HuH-7 (cell line): ENCODE measurements at regions not wholly inside any gene's neighbourhood (a gene's known extent, or its start where the extent isn't known, plus 50 kb on each side); places are given as distances from the start of the nearest gene placed in this dataset.
"Not testable (repeated sequence)": the region's sequence is repeated elsewhere in the genome, so short reads cannot be mapped to it uniquely, and the experiment has no call there.

ENCODE experiments used
- DNase-seq: peaks from one replicate; pipeline ENCODE4 v3.0.0; 2011; ENCODE audit warnings: low spot score

GRCh38 chr10:43930777-43931176, 282.1 kb upstream of the ZNF32 start:
- DNase-seq, result no peak

- no peak for DNase-seq
These were observed 281.6 kb upstream of the ZNF32 start for GRCh38 chr10:43930243-43930642.

GRCh38 chr10:43929122-43929521, 280.4 kb upstream of the ZNF32 start:
- no peak for DNase-seq

GRCh38 chr10:43928425-43928968, 279.8 kb upstream of the ZNF32 start:
- no peak for DNase-seq

DNA sequence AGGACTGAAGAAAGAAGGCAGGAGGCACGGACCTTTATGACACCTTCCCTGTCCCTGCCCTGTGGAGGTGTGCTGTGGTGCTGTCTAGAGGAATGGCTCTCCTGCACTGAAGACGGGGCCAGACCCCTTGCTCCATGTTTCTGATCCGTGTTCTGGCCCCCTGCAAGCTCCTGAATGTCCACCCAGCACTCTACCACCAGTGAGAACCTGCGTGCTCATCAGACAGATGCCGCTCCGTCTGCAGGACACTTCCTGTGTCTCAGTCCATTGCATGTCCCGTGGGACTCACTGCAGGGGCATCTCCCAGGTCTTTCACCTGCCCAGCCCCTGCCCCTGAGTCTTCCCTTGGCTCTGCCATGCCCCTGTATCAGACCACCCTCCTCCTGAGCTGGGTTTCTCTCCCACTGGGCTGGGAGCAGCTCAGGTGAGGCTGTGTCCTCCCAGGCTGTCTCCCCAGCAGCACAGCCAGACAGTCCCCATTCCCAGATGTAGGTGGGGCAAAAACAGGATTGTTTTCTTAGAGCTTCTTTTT, 278.3 kb upstream of the ZNF32 start:
- no peak for DNase-seq

DNA sequence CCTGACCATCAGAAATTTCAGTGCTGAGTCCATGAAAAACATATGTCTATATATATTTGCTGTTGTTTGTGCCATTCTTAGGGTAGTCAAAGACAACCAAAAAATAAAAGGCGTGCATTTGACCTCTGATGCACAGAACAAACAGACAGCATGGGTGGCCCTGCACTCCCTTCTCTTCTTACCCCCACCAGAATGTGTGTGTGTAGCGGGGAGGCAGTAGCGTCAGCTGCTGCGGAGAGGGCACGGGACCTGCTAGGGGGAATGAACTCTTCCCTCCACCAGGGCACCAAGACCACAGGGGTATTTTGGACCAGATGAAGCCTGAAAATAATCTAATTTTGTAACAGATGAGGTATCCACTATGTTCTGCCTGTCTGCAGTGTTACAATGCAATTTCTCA, 277.7 kb upstream of the ZNF32 start:
- DNase-seq, result no peak

- DNase-seq, result no peak
These were observed 277.1 kb upstream of the ZNF32 start for GRCh38 chr10:43925793-43926192.

DNA sequence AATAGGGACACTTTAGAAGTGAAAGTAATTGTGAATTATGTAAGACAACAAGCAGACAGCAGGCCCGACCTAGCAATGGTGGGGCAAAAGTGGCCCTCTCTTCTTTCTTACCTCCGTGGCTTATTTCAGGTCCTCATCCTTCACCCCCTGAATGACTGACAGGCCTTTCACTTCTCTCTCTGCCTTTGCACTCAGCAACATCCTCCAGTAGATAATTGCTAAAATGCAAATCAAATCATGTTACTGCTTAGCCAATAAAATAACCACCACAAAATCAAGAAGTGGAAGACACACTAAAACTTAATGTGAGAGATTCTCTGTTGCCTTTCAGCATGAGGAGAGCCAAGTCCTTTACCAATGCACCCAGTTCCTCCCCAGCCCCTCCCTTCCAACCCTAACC, 274.6 kb upstream of the ZNF32 start:
- DNase-seq, result no peak

DNA sequence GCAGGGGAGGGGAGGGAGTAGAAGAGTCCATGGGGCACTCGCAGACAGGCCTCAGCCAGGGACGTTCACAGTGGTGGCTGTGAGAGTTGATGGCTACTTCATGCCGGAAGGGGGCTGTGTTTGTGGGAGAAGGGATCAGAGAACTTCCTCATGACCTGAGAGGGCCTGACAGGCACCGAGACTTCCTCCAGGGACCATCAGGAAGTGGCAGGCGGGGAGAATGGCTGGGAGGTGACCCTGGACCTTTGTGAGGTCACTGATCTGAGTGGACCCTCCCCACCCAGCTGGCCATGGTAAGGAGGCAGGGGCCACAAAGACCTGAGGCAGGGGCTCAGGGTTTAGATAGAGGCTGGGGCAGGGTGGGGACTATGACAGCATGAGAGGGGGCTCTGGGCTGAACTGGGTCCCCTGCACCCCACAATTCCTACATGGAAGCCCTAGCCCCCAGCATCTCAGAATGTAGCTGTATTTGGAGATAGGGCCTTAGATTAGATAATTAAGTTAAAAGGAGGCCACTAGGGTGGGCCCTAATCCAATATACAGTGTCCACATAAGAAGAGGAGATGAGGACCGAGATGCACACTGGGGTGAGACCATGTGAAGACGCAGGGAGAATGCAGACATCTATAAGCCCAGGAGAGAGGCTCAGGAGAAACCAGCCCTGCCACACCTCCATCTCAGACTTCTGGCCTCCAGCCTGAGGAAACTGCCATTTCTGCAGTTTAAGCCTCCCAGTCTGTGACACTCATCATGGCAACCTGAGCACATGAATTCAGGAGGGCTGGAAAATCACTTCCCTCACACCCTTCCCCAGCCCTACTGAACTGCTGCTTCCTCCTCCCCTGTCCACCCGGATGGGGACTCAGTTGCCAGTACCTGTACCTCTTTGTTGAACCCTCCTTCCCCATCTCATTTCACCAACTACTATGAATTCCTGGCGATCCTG, 273.9 kb upstream of the ZNF32 start:
- no peak for DNase-seq

DNA sequence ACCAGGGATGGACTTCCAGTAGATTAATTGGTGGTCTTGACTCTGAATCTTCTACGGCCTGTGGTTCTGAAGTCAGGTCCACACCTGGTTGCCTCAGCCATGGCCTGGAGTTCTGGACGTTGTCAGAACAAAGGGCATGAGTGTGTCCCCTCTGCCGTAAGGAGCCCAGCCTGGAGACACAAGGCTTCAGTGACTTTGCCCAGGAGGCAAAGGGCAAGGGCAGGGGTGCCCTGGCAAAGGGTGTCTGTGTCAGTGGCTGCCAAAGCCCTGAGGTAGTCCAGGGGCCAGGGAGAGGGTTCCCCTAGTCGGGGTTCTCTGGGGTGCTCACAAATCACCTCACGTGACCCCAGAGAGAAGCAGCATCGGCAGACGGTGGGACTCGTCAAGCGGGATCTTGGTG, 273.2 kb upstream of the ZNF32 start:
- DNase-seq, result no peak

DNA sequence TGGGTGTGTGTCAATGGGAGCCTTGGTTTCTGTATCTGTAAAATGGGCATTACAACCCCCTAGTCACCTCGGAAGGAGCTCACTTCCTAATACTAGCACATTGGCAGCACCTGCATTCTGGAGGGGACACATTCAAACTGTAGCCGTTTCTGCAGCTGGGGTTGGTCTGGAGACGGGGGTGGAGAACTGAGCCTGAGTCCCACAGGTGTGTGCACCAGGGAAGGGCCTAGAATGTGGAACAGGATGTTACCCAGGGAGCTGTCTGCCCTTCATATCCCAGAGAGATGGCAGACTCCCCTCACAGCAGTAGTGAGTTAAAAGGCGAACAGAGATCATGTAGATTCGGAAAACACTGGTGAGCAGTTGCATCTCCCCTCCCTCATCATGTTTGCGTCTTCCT, 272.8 kb upstream of the ZNF32 start:
- DNase-seq, result no peak

DNA sequence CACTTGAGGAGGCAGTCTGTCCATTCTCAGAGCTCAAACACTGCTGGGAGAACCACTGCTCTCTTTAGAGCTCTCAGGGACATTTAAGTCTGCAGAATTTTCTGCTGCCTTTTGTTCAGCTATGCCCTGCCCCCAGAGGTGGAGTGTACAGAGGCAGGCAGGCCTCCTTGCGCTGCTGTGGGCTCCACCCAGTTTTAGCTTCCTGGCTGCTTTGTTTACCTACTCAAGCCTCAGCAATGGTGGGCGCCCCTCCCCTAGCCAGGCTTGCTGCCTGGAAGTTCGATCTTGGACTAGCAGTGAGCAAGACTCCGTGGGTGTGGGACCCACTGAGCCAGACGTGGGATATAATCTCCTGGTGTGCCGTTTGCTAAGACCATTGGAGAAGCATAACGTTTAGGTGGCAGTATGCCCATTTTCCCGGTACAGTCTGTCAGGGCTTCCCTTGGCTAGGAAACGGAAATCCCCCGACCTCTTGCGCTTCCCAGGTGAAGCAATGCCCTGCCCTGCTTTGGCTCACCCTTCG, 271.6 kb upstream of the ZNF32 start:
- not testable (repeated sequence) for DNase-seq

DNA sequence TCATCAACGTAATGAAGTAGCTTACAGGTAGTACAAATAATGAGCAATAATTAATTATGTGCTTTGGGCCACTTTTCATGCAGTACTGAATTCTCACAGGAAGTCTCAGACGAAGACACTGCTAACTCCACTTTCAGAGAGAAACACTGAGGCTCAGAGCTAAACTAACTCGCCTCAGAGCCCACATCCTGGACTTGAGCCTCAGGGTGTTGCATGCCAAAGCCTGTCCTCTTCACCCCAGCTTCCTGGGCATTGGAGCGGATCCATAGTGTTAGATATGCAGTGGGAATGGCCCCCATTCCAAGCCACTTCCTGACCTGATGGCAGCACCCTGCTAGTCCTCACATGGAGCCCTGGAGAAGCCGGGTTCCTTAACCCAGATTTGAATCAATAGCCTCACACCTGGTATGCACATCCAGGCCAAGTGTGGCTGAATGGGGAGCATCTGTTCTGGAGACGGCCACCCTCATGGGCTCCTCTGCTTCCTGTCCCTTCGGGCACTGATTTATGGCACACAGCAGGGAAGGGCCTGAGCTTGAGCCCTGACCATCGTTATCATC, 265.1 kb upstream of the ZNF32 start:
- no peak for DNase-seq

DNA sequence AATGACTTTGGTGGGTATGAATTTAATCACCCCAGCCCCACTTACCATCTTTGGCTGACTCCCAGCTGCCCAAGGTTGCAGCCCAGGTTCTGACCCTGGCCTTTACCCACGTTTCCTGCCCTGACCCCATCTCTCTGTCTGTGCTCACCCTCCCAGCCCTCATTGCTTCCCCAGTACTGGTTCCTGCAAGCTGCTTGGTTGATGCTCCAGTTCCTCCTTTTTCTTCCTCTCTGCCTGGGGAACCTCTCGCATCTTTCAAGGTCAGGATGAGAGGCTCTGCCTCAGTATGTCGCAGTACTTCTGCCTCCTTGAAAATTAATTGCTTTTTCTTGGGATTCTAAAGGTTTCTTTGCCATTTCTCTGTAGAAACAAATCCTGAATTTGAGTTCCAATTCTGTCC, 263.8 kb upstream of the ZNF32 start:
- no peak for DNase-seq

GRCh38 chr10:43906490-43906889, 257.8 kb upstream of the ZNF32 start:
- no peak for DNase-seq

- DNase-seq, result no peak
These were observed 257.0 kb upstream of the ZNF32 start for GRCh38 chr10:43905512-43906236.

- no peak for DNase-seq
These were observed 256.2 kb upstream of the ZNF32 start for GRCh38 chr10:43904844-43905243.

- DNase-seq, result no peak
These were observed 255.6 kb upstream of the ZNF32 start for GRCh38 chr10:43904301-43904700.

DNA sequence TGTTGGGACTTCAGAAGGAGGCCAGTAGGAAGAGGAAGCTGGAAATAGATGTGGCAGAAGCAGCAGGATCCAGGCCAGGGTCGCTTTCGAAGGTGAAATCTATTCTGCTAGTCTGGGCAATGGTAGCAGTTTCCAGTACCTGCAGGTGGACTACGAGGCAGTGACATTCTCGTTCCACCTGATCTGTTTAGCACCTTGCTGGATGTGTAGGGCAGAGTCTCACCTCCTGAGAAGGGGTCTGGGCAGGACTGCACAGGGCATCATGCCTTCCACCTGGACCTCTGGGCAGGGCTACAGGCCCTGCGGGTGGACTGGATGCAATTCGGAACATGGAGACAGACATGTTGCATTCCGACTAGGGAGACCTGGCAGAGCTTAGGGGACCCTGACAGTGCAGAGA, 254.8 kb upstream of the ZNF32 start:
- DNase-seq, result no peak

GRCh38 chr10:43902842-43903241, 254.2 kb upstream of the ZNF32 start:
- DNase-seq, result no peak

DNA sequence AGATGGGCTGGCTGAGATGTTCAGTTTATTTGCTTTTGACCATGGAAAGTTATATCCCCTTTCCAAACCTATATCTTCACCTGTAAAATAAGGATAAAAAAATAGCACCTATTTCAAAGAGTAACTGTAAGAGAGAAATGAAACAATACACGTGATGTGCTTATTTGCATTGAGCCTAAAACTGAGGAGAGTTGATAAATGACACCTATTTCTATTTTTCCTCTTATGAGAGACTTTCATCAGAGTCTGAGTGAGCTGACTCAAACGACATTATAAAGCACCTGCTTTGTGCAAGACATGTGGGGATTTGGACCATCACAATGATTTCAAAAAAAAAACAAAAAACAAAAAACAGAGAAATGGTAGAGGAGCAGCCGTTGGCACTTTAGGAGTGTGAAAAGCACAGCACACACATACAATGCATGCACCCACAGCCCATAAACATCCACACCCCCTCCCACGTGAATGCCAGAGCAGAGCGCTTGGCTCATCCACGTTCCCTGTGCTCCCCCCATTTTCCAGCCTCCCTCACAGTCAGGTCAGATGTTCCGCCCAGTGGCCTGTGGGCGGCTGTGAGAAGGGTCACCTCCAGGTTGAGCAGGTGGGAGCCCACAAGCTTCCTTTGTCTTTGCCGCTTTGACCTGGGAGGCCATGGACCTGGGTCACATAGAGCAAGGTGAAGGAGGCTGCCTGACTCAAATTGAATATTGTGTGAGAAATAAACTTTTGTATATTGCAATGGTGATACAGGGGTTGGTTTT, 253.2 kb upstream of the ZNF32 start:
- DNase-seq, result no peak

- no peak for DNase-seq
These were observed 252.6 kb upstream of the ZNF32 start for GRCh38 chr10:43901302-43901701.
